GM21717 (cell line): ENCODE measurements at regions not wholly inside any gene's neighbourhood (a gene's known extent, or its start where the extent isn't known, plus 50 kb on each side); places are given as distances from the start of the nearest gene placed in this dataset.
"Not testable (repeated sequence)": the region's sequence is repeated elsewhere in the genome, so short reads cannot be mapped to it uniquely, and the experiment has no call there.

Experiments used
- ATAC-seq: cut with Tn5 transposase; IDR thresholded peaks from one replicate; pipeline ENCODE4 v1.9.1; 2021; ENCODE audit warnings: mild to moderate bottlenecking, moderate library complexity; ENCODE audit not compliant: unreplicated experiment

DNA sequence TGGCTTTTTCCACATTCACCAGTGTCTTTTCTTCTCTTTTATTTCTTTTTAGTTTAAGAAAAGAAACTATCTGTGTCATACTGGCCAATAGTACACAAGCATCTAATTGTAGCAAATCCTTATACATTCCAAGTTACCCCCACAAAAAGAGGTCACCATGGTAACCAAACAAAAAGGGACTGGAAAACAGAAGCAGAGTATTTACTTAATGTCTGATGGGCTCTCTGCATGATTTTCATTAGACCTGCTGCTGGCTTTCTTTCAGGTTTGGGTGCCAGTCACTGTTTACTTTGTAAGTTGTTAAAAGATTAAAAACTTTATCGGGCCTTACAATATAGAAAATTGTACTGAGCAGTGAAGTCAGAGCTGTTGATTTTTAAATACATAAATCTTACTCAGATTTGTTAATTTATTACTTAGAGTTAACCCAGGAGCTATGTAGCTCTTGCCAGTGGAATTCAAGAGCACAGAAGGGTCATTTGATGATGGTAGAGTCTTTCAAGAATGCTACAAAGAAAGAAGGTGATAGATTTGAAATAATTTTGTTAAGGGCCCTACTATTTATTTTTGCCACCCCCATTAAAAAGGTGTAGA lies 123.9 kb downstream of the BRMS1L start:
- no peak for ATAC-seq

DNA sequence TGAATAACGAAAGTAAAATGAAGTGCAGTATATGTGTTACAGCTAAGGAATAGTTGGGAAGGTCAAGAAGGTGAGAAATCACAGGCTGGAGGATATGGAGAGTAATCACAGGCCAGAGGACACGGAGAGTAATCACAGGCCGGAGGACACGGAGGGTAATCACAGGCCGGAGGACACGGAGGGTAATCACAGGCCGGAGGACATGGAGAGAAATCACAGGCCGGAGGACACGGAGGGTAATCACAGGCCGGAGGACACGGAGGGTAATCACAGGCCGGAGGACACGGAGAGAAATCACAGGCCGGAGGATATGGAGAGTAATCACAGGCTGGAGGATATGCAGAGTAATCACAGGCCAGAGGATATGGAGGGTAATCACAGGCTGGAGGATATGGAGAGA lies 121.8 kb downstream of the BRMS1L start:
- not testable (repeated sequence) for ATAC-seq

DNA sequence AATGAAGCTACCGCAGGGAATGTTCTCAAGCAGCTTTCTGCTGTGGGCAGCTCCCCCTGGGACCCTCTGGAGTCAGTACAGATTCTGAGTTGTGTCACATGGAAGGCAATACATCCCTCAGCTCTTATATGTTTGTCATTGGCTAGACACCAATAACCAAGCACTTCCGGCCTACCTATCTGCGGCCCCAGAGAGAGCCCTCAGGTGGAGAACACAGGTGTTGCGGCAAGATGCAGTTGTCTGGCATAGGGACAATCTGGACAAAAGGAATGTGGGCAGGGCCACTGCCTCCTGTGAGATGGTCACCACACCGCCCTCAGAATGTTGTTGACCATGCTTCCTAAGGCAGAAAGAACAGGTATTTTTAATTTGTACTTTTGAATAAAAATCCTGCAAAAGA lies 118.7 kb downstream of the BRMS1L start:
- no peak for ATAC-seq

DNA sequence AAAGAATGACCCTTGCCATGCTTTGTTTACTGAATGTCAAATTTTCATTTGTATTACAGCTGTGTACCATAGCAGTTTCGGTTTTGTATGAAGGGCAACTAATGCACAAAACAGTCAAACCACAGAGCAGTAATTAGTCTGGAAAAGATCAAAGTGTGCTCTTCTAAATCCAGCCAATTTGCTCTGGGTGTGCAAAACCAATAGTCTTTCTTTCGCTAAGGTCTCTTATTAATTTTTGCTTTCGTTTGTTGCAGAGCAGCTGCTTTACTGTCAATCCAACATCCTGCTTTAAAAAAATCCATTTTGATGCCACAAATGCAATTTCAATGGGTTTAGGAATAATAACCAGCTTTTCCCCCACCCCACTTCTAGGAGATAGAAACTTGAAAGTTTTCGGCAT lies 114.2 kb downstream of the BRMS1L start:
- ATAC-seq = peak; percentile 66

DNA sequence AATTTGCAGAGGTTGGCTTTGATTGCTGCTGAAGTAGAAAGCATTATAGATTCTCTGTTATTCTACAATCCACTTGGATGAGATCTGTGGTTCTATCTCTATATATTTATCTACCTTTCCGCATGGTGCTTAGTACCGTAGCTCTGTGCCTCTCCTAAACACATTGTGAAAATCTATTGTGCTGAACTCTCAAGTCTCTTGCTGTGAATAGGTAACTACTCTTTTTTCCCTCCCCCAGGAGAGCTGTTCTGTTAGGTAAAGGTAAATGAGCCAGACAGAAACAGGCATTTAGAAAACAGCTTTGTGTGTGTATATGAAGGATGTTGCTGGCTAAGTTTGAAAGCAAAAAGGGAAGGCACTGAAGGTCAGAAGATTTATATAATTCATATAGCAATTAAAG lies 112.6 kb downstream of the BRMS1L start:
- ATAC-seq = no peak

DNA sequence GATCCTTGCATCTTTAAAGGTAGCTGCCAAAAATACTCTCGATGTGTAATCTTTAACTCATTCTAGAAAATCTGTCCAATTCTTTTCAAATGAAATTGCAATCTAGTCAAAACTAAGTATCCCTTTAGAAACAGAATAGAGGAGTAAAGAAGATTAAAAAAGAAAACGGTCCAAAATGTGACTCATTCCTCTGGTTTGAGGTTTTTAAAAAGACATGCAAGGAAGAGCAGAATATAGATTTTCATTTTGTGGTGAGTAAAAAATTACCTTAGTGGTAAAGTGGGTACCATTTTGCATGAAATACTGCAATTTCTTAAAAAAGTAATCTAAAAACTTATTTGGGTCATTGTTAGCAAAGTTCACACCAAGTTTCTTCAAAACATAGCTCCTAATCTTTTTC lies 108.4 kb downstream of the BRMS1L start:
- peak; percentile 54 for ATAC-seq

DNA sequence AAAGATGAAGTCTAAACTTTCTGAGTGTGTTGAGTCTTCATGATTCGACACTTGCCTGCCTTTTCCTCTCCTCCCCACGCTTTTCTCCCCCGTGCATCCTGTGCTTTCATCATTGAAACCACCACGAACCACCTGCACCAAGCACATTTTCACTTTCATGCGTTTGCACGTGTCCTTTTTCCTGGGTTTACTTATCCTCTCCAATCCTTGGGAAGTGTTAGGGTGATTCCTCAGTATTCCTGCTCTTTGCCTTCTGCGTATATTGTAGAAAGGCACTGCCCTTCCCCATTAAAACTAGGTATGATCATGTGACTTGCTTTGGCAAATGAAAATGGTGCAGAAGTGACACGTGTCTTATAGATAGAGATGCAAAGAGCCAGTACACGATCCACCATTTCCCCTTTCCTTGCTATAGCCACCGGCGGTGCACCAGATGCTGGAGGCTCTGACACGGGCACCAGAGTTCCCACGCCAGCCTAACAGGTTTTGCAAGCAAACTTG lies 106.6 kb downstream of the BRMS1L start:
- peak; percentile 58 for ATAC-seq

DNA sequence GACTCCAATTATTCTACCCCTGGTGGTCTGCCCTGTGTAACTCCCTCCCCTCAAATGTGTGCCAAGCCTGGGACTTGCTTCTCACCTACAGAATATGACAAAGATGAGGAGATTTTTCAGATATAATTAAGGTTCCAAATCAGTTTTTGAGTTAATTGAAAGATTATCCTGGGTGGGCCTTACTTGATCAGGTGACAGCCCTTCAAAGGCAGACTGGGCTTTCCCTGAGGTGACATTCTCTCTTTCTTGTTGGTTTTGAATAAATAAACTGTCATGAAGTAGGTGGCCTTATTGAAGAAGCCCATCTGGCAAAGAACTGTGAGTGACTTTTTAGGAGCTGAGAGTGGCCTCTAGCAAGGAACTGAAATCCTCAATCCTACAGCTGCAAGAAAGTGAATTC lies 106.0 kb downstream of the BRMS1L start:
- ATAC-seq = no peak

DNA sequence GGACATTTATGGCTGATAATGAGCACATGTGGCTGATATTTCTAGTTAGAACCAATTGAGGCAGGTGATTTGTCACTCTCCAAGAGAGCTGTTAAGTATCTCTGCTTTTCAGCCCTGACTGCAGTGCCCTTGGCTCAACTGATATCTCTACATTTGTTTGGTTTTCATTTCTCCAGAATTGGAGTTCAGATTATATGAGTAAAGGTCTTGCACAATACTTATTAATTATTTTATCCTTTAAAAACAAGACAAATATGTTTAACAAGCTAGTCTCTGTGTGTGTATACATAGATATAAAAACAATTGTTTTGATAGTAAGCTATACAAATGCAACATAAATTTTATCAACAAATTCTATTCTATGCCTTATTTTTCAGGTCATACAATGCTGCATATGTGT lies 105.2 kb downstream of the BRMS1L start:
- ATAC-seq = no peak

DNA sequence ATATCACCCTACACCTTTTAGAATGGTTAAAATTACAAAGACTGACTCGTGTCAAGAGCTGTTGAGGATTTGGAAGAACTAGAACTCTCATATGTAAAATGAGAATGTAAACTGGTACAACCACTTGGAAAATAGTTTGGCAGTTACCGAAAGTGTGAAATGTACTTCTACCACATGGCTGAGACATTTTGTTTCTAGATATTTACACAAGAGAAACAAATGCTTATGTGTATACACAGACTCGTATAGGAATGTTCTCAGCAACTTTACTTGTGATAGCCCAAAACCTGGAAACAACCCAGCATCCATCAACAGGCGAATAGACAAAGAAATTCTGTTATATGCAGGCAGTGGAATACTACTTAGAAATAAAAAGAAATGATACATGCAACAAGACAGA lies 103.0 kb downstream of the BRMS1L start:
- no peak for ATAC-seq

DNA sequence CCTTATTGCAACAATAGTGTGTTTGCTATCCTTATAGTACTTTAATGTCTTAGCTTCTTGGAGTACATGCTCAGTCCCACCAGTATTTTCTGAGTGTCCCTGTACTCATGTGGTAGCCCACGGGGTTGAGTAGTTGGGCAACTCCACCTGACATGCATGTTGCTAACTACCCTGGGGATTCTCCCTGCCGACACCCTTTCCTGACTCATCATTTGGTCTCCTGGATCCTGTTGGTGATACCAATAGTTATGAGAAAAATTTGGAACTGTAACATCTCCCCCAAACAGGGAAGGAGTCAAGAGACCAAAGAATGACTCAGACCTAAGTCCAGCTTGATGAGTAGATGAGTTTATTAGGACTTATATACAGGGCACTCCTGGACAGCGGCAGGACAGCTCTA lies 101.6 kb downstream of the BRMS1L start:
- ATAC-seq = no peak

DNA sequence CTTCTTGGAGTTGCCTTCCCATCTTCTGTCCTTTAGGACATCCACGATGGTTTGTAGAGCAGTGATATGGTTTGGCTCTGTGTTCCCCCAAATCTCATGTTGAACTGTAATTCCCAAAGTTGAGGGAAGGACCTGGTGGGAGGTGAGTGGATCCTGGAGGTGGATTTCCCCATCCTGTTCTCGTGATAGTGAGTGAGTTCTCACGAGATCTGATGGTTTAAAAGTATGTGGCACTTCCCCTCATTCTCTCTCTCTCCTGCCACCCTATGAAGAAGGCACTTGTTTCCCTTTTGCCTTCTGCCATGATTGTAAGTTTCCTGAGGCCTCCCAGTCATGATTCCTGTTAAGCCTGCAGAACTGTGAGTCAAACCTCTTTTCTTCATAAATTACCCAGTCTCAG lies 99.2 kb downstream of the BRMS1L start:
- no peak for ATAC-seq

DNA sequence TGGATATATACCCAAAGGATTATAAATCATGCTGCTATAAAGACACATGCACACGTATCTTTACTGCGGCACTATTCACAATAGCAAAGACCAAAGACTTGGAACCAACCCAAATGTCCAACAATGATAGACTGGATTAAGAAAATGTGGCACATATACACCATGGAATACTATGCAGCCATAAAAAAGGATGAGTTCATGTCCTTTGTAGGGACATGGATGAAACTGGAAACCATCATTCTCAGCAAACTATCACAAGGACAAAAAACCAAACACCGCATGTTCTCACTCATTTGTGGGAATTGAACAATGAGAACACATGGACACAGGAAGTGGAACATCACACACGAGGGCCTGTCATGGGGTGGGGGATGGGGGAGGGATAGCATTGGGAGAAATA lies 96.5 kb downstream of the BRMS1L start:
- ATAC-seq = not testable (repeated sequence)

DNA sequence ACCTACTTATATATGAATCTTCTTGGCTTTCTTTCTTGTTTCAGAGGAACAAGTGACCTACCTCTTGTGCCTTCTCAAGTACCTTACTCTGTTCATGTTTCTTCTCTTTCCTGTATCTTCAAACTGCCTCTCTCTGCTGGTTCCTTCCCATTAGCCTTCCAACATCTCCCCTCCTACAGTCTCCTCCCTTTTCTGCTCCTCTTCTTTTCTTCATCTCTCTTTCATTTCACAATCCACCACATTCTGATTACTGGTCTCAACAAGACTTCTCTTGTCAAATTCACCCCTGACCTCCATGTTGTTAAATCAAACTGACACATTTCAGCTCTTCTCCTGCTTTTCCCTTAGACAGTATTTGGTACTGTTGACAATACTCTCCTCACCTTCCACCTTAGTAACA lies 95.6 kb downstream of the BRMS1L start:
- ATAC-seq = no peak
